Activated T-helper 2 cell treated with anti-CD3 and anti-CD28 coated beads, Interferon-gamma antibody, Interleukin-2, Interleukin-4, amounts not matched to agents 10 μg/mL and 5 μg/mL and 100 μg/mL, durations not matched to agents 14 hours and 24 hours and 36 hours (primary cell): ENCODE measurements at regions not wholly inside any gene's neighbourhood (a gene's known extent, or its start where the extent isn't known, plus 50 kb on each side); places are given as distances from the start of the nearest gene placed in this dataset.

ENCODE experiments used
- DNase-seq: peaks from one replicate; pipeline ENCODE4 v3.0.0; 2021; ENCODE audit warnings: low spot score
- H3K27ac Mint-ChIP-seq: one replicate; pipeline ENCODE4 v1.8.0; 2021; ENCODE audit warnings: mixed read lengths
- H3K27me3 Mint-ChIP-seq: one replicate; pipeline ENCODE4 v1.8.0; 2021; ENCODE audit warnings: low read depth, mixed read lengths
- H3K36me3 Mint-ChIP-seq: one replicate; pipeline ENCODE4 v1.8.0; 2021; ENCODE audit warnings: low read depth, mixed read lengths
- H3K4me1 Mint-ChIP-seq: one replicate; pipeline ENCODE4 v1.8.0; 2021; ENCODE audit warnings: low read depth, mixed read lengths
- H3K4me3 Mint-ChIP-seq: one replicate; pipeline ENCODE4 v1.8.0; 2021; ENCODE audit warnings: low read depth, mild to moderate bottlenecking, moderate library complexity, mixed read lengths
- H3K9me3 Mint-ChIP-seq: one replicate; pipeline ENCODE4 v1.8.0; 2021; ENCODE audit warnings: mixed read lengths
- intact Hi-C: fragments of 100-400 bp; cut with micrococcal nuclease; formaldehyde crosslinking; loops from one replicate; pipeline ENCODE4 v1.15.1; 2023

GRCh38 chr21:31546443-31547170 lies 112.9 kb upstream of the SOD1 start:
- intact Hi-C loops, result no loop called here
- no peaks in the 10 kb centered on the region for H3K9me3 Mint-ChIP-seq
- H3K27me3 Mint-ChIP-seq, result peaks cover 46% of the 10 kb centered on the region
- no peaks in the 10 kb centered on the region for H3K36me3 Mint-ChIP-seq
- no peak overlapping the region for H3K27ac Mint-ChIP-seq
- no peak overlapping the region for H3K4me3 Mint-ChIP-seq
- peaks cover 4% of the 10 kb centered on the region for H3K4me1 Mint-ChIP-seq
- no peak for DNase-seq

- no peaks in the 10 kb centered on the region for H3K9me3 Mint-ChIP-seq
- H3K27ac Mint-ChIP-seq, result no peak overlapping the region
- intact Hi-C loops, result no loop called here
- H3K4me1 Mint-ChIP-seq, result peaks cover 4% of the 10 kb centered on the region
- no peaks in the 10 kb centered on the region for H3K36me3 Mint-ChIP-seq
- peaks cover 39% of the 10 kb centered on the region for H3K27me3 Mint-ChIP-seq
- DNase-seq, result no peak
- H3K4me3 Mint-ChIP-seq, result no peak overlapping the region
Observed at GRCh38 chr21:31545036-31545435, 114.5 kb upstream of the SOD1 start.

GRCh38 chr21:31543191-31543590 lies 116.3 kb upstream of the SOD1 start:
- Mint-ChIP-seq H3K27ac (no peak overlapping the region), H3K9me3 (no peaks in the 10 kb centered on the region), H3K4me1 (no peaks in the 10 kb centered on the region), H3K36me3 (no peaks in the 10 kb centered on the region), H3K4me3 (no peak overlapping the region), H3K27me3 (peaks cover 30% of the 10 kb centered on the region)
- intact Hi-C loops, result no loop called here
- DNase-seq, result no peak

- H3K4me1 Mint-ChIP-seq, result no peaks in the 10 kb centered on the region
- H3K27ac Mint-ChIP-seq, result no peak overlapping the region
- H3K9me3 Mint-ChIP-seq, result no peaks in the 10 kb centered on the region
- intact Hi-C loops, result loop anchor here (10.0 kb wide), 1 partner anchor 64 kb away; no protein-coding TSS in a partner anchor
- H3K36me3 Mint-ChIP-seq, result no peaks in the 10 kb centered on the region
- H3K4me3 Mint-ChIP-seq, result no peak overlapping the region
- DNase-seq, result no peak
- peaks cover 6% of the 10 kb centered on the region for H3K27me3 Mint-ChIP-seq
Observed at GRCh38 chr21:31538816-31539215, 120.7 kb upstream of the SOD1 start.

- no peaks in the 10 kb centered on the region for H3K36me3 Mint-ChIP-seq
- no peak overlapping the region for H3K27ac Mint-ChIP-seq
- no peak overlapping the region for H3K4me3 Mint-ChIP-seq
- H3K4me1 Mint-ChIP-seq, result no peaks in the 10 kb centered on the region
- intact Hi-C loops, result loop anchor here (10.0 kb wide), 1 partner anchor 63 kb away; no protein-coding TSS in a partner anchor
- H3K9me3 Mint-ChIP-seq, result no peaks in the 10 kb centered on the region
- peaks cover 2% of the 10 kb centered on the region for H3K27me3 Mint-ChIP-seq
- no peak for DNase-seq
Observed at GRCh38 chr21:31537872-31538576, 121.5 kb upstream of the SOD1 start.

GRCh38 chr21:31536138-31536537 lies 123.4 kb upstream of the SOD1 start:
- Mint-ChIP-seq H3K4me1 (no peaks in the 10 kb centered on the region), H3K4me3 (no peak overlapping the region), H3K27ac (no peak overlapping the region), H3K9me3 (no peaks in the 10 kb centered on the region), H3K27me3 (peaks cover 5% of the 10 kb centered on the region), H3K36me3 (no peaks in the 10 kb centered on the region)
- intact Hi-C loops, result loop anchor here (10.0 kb wide), 1 partner anchor 61 kb away; no protein-coding TSS in a partner anchor
- no peak for DNase-seq

GRCh38 chr21:31531967-31532366 lies 127.5 kb upstream of the SOD1 start:
- Mint-ChIP-seq H3K27me3 (peaks cover 8% of the 10 kb centered on the region), H3K4me3 (no peak overlapping the region), H3K27ac (no peak overlapping the region), H3K4me1 (peaks cover 17% of the 10 kb centered on the region), H3K36me3 (no peaks in the 10 kb centered on the region), H3K9me3 (no peaks in the 10 kb centered on the region)
- intact Hi-C loops, result loop anchor here (10.0 kb wide), 1 partner anchor 57 kb away; no protein-coding TSS in a partner anchor
- DNase-seq, result no peak

- Mint-ChIP-seq H3K4me3 (no peak overlapping the region), H3K36me3 (no peaks in the 10 kb centered on the region), H3K27ac (no peak overlapping the region), H3K27me3 (peaks cover 8% of the 10 kb centered on the region), H3K9me3 (no peaks in the 10 kb centered on the region), H3K4me1 (peaks cover 17% of the 10 kb centered on the region)
- DNase-seq, result no peak
- intact Hi-C loops, result loop anchor here (10.0 kb wide), 1 partner anchor 56 kb away; no protein-coding TSS in a partner anchor
Observed at GRCh38 chr21:31530897-31531705, 128.4 kb upstream of the SOD1 start.

- peaks cover 10% of the 10 kb centered on the region for H3K27me3 Mint-ChIP-seq
- H3K9me3 Mint-ChIP-seq, result no peaks in the 10 kb centered on the region
- DNase-seq, result no peak
- H3K27ac Mint-ChIP-seq, result no peak overlapping the region
- H3K4me3 Mint-ChIP-seq, result no peak overlapping the region
- no peaks in the 10 kb centered on the region for H3K36me3 Mint-ChIP-seq
- intact Hi-C loops, result loop anchor here (10.0 kb wide), 1 partner anchor 56 kb away; no protein-coding TSS in a partner anchor
- H3K4me1 Mint-ChIP-seq, result peaks cover 17% of the 10 kb centered on the region
Observed at GRCh38 chr21:31530364-31530763, 129.1 kb upstream of the SOD1 start.

GRCh38 chr21:31529406-31529805 lies 130.1 kb upstream of the SOD1 start:
- Mint-ChIP-seq H3K27ac (no peak overlapping the region), H3K9me3 (no peaks in the 10 kb centered on the region)
- intact Hi-C loops, result no loop called here

GRCh38 chr21:31526040-31526439 lies 133.5 kb upstream of the SOD1 start:
- H3K36me3 Mint-ChIP-seq, result no peaks in the 10 kb centered on the region
- peaks cover 17% of the 10 kb centered on the region for H3K4me1 Mint-ChIP-seq
- H3K9me3 Mint-ChIP-seq, result no peaks in the 10 kb centered on the region
- H3K27ac Mint-ChIP-seq, result no peak overlapping the region
- no peak for DNase-seq
- intact Hi-C loops, result no loop called here
- peaks cover 9% of the 10 kb centered on the region for H3K27me3 Mint-ChIP-seq
- H3K4me3 Mint-ChIP-seq, result no peak overlapping the region

More at GRCh38 chr21:31529406-31529805, 130.1 kb upstream of the SOD1 start:
- DNase-seq, result no peak
- peaks cover 17% of the 10 kb centered on the region for H3K4me1 Mint-ChIP-seq
- peaks cover 13% of the 10 kb centered on the region for H3K27me3 Mint-ChIP-seq
- H3K36me3 Mint-ChIP-seq, result no peaks in the 10 kb centered on the region
- H3K4me3 Mint-ChIP-seq, result no peak overlapping the region

- Mint-ChIP-seq H3K9me3 (no peaks in the 10 kb centered on the region), H3K27me3 (peaks cover 13% of the 10 kb centered on the region), H3K4me3 (no peak overlapping the region), H3K4me1 (peaks cover 7% of the 10 kb centered on the region), H3K27ac (no peak overlapping the region), H3K36me3 (no peaks in the 10 kb centered on the region)
- intact Hi-C loops, result no loop called here
- no peak for DNase-seq
Observed at GRCh38 chr21:31524140-31524539, 135.4 kb upstream of the SOD1 start.
